ENCODE measurements at regions not wholly inside any gene's neighbourhood (a gene's known extent, or its start where the extent isn't known, plus 50 kb on each side); places are given as distances from the start of the nearest gene placed in this dataset.
A peak's percentile ranks its signal among the peaks of the same experiment; 100 is the strongest.

GRCh38 chr10:111595173-111595572, 518.3 kb downstream of the ADRA2A start:
- Histone ChIP-seq H3K27ac (no peak overlapping the region), H3K4me1 (no peaks in the 10 kb centered on the region), H3K27me3 (no peaks in the 10 kb centered on the region), H3K36me3 (no peaks in the 10 kb centered on the region), H3K9me3 (no peaks in the 10 kb centered on the region), H3K4me3 (no peak overlapping the region)
- 59 to 70% methylated on average over 3 of the region's 3 CpGs for WGBS, 2 donors
- no peak for TF ChIP-seq EP300 (IDR thresholded peaks at IDR 0.05)
- TF ChIP-seq POLR2A (IDR thresholded peaks at IDR 0.05), result no peak
- no peak for TF ChIP-seq POLR2AphosphoS5 (IDR thresholded peaks at IDR 0.05)
- no peak for TF ChIP-seq CTCF (IDR thresholded peaks at IDR 0.05)
- no peak for ATAC-seq (ENCODE audit: low FRiP score in 2 of 2)
- no peak for DNase-seq

GRCh38 chr10:111598433-111599059, 521.7 kb downstream of the ADRA2A start:
- ATAC-seq (ENCODE audit: low FRiP score in 2 of 2) (peak; percentile 83 to 86), DNase-seq (peak in 1 of 2 donors; percentile 48)
- H3K4me1 ChIP-seq, result no peaks in the 10 kb centered on the region
- H3K36me3 ChIP-seq, result no peaks in the 10 kb centered on the region
- H3K9me3 ChIP-seq, result no peaks in the 10 kb centered on the region
- 33 to 37% methylated on average over 5 to 6 of the region's 6 CpGs for WGBS, 2 donors
- no peaks in the 10 kb centered on the region for H3K27me3 ChIP-seq
- H3K4me3 ChIP-seq, result no peak overlapping the region
- no peak overlapping the region for H3K27ac ChIP-seq
- TF ChIP-seq CTCF (IDR thresholded peaks at IDR 0.05) (peak; percentile 34 to 61 (median 58)), EP300 (IDR thresholded peaks at IDR 0.05) (no peak)

- DNase-seq (no peak), ATAC-seq (ENCODE audit: low FRiP score in 2 of 2) (no peak)
- 49 to 67% methylated on average over 2 of the region's 2 CpGs for WGBS, 2 donors
- H3K4me3 ChIP-seq, result no peak overlapping the region
- no peaks in the 10 kb centered on the region for H3K36me3 ChIP-seq
- H3K27ac ChIP-seq, result no peak overlapping the region
- no peaks in the 10 kb centered on the region for H3K4me1 ChIP-seq
- H3K27me3 ChIP-seq, result no peaks in the 10 kb centered on the region
- TF ChIP-seq EP300 (IDR thresholded peaks at IDR 0.05), result no peak
- no peak for TF ChIP-seq POLR2AphosphoS5 (IDR thresholded peaks at IDR 0.05)
- TF ChIP-seq POLR2A (IDR thresholded peaks at IDR 0.05), result no peak
- no peak for TF ChIP-seq CTCF (IDR thresholded peaks at IDR 0.05)
- no peaks in the 10 kb centered on the region for H3K9me3 ChIP-seq
These were observed 523.1 kb downstream of the ADRA2A start for GRCh38 chr10:111599943-111600342.

GRCh38 chr10:111600772-111601171, 523.9 kb downstream of the ADRA2A start:
- Histone ChIP-seq H3K36me3 (no peaks in the 10 kb centered on the region), H3K27me3 (no peaks in the 10 kb centered on the region), H3K9me3 (no peaks in the 10 kb centered on the region), H3K4me1 (no peaks in the 10 kb centered on the region), H3K27ac (no peak overlapping the region), H3K4me3 (no peak overlapping the region)
- WGBS, 2 donors, result 61 to 82% methylated on average over 3 of the region's 3 CpGs
- no peak for ATAC-seq (ENCODE audit: low FRiP score in 2 of 2)
- TF ChIP-seq POLR2A (IDR thresholded peaks at IDR 0.05), result no peak
- TF ChIP-seq EP300 (IDR thresholded peaks at IDR 0.05), result no peak
- no peak for TF ChIP-seq CTCF (IDR thresholded peaks at IDR 0.05)
- no peak for TF ChIP-seq POLR2AphosphoS5 (IDR thresholded peaks at IDR 0.05)
- no peak for DNase-seq

- WGBS, 2 donors, result 69 to 79% methylated on average over 1 of the region's 1 CpG
These were observed 535.4 kb downstream of the ADRA2A start for GRCh38 chr10:111612273-111612672.

More at GRCh38 chr10:111612273-111612672, 535.4 kb downstream of the ADRA2A start:
- Histone ChIP-seq H3K27me3 (no peaks in the 10 kb centered on the region), H3K4me1 (no peaks in the 10 kb centered on the region), H3K36me3 (no peaks in the 10 kb centered on the region), H3K27ac (no peak overlapping the region), H3K9me3 (no peaks in the 10 kb centered on the region), H3K4me3 (no peak overlapping the region)
- ATAC-seq (ENCODE audit: low FRiP score in 2 of 2) (no peak), DNase-seq (no peak)
- TF ChIP-seq POLR2A (IDR thresholded peaks at IDR 0.05) (no peak), POLR2AphosphoS5 (IDR thresholded peaks at IDR 0.05) (no peak), CTCF (IDR thresholded peaks at IDR 0.05) (no peak), EP300 (IDR thresholded peaks at IDR 0.05) (no peak)

Measured in upper lobe of left lung (tissue), 6 donors.